Suprapubic skin (tissue), 3 donors: ENCODE measurements at regions not wholly inside any gene's neighbourhood (a gene's known extent, or its start where the extent isn't known, plus 50 kb on each side); places are given as distances from the start of the nearest gene placed in this dataset.
"Not testable (repeated sequence)": the region's sequence is repeated elsewhere in the genome, so short reads cannot be mapped to it uniquely, and the experiment has no call there.

Source experiments
- EP300 ChIP-seq: sonication (generic); formaldehyde crosslinking; IDR thresholded peaks from one replicate; pipeline ENCODE4 v1.6.1; 2017; ENCODE audit warnings: antibody characterized with exemption
- POLR2A ChIP-seq, 2 donors: fragments of 450-650 bp; IDR thresholded peaks; one replicate each; pipeline ENCODE4 v1.6.1; 2017; ENCODE audit warnings: antibody characterized with exemption in 2 of 2, mild to moderate bottlenecking in 2 of 2, moderate library complexity in 2 of 2
- TF ChIP-seq, protein P1 (sequence below), 2 donors: fragments of 200-600 bp in 1 of 2; fragments of 450-650 bp in 1 of 2; sonication (generic) in 1 of 2; IDR thresholded peaks; one replicate each; pipeline ENCODE4 v1.5.1; 2016 to 2019; ENCODE audit warnings: antibody characterized with exemption in 2 of 2, mild to moderate bottlenecking in 1 of 2, moderate library complexity in 1 of 2

DNA sequence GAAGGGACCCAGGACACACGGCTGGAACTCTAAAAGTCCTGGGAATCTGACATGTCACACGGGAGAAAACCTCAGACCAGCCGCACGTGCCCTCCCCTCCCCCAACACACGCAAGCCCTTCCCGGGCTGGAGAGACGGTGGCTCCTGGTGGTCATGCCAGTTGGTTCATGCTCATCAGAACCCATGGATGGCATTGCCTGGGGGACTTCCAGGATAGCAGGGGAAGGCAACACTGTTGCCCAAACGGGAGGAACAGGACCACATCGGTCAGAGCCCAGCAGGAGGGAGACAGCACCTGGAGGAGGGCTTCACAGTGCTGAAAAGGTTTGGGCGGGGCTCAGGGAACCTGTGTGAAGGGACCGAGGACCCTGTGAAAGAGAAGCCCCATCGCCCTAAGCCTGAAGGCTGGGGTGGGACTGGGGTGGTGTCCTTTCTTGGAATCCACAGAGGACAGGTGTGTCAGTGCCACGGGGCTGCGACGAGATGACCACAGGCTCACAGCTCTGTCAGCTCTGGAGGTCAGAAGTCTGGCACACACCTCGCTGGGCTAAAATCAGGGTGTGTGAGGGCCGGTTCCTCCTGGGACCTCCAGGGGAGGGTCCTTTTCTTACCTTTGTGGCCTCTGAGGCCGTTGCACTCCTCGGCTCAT, 151.7 kb upstream of the ZNF469 start:
- TF ChIP-seq POLR2A (IDR thresholded peaks at IDR 0.05); EP300: not testable (repeated sequence)
- TF ChIP-seq, protein P1, sequence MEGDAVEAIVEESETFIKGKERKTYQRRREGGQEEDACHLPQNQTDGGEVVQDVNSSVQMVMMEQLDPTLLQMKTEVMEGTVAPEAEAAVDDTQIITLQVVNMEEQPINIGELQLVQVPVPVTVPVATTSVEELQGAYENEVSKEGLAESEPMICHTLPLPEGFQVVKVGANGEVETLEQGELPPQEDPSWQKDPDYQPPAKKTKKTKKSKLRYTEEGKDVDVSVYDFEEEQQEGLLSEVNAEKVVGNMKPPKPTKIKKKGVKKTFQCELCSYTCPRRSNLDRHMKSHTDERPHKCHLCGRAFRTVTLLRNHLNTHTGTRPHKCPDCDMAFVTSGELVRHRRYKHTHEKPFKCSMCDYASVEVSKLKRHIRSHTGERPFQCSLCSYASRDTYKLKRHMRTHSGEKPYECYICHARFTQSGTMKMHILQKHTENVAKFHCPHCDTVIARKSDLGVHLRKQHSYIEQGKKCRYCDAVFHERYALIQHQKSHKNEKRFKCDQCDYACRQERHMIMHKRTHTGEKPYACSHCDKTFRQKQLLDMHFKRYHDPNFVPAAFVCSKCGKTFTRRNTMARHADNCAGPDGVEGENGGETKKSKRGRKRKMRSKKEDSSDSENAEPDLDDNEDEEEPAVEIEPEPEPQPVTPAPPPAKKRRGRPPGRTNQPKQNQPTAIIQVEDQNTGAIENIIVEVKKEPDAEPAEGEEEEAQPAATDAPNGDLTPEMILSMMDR (IDR thresholded peaks at IDR 0.05): not testable (repeated sequence)
